AG08396 (cell line): ENCODE measurements at regions not wholly inside any gene's neighbourhood (a gene's known extent, or its start where the extent isn't known, plus 50 kb on each side); places are given as distances from the start of the nearest gene placed in this dataset.
A peak's percentile ranks its signal among the peaks of the same experiment; 100 is the strongest.

Source experiments
- DNase-seq: peaks from one replicate; pipeline ENCODE4 v3.0.0; 2012; ENCODE audit warnings: low spot score, mixed read lengths

DNA sequence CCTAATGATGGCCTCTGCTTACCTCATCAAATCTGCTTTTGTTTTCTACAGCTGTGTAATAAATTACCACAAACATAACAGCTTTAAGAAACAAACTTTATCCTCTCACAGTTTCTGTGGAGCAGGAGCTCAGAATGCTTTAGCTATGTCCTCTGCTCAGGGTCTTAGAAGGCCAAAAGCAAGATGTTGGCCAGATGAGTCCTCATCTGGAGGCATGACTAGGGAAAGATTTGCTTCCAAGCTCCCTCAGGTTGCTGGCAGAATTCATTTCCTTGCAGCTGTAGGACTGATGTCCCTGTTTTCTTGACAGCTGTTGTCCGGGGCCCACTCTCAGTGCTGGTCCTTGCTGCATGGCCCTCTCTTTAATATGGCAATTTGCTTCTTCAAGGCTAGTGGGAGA, 116.7 kb upstream of the PDE5A start:
- no peak for DNase-seq

DNA sequence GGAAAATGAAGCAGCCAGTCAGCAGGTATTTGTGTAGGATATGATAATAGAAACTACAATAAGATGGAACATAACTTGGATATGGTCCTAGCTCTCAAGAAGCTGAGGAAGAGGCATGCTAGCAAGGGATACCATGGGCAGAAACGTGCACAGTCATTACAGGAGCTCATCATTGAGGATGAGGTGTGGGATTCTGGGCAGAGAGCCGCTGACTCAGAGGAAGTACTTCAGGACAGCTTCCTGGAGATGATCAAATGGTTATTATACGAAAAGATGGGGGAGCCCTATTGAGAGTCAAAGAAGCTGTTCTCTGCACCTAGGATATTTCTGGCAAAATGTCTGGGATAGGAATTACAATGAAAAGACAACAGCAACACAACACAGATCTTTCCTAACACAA, 116.0 kb upstream of the PDE5A start:
- DNase-seq = no peak

DNA sequence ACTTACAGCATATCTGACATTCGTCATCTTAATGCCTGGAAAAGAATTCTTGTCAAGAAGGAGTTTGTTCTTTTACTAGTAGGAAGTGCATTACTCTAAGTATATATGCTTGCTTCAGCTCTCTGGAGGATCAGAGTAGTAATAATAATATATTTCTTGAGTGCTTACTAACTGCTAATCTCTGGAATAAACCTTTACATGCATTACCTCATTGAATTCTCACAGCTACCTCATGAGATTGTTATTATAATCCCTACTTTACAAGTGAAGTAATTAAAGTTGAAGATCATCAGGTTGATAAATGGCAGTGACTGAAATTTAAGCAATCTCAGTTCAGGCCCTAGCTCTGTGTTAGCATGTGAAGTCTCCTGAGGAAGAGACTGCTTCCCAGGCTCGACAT, 115.0 kb upstream of the PDE5A start:
- DNase-seq = no peak

DNA sequence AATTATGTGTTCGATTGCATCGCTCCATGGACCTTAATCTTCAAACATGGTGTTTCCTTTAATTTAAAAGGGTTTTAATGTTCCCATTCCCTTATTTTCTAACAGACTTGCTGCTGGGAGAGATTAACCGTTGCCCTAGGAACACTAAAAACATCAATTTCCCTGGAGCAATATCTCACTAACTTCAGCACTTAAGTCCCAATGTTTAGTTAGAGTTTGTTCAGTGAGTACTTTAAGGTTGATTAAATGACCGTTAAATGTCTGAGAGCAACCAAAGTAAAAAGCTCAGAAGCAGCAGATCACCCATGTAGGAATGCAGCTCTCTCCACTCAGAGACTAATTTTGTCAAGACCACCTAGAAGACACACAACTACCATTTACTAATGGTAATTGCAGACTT, 111.2 kb upstream of the PDE5A start:
- DNase-seq = no peak

DNA sequence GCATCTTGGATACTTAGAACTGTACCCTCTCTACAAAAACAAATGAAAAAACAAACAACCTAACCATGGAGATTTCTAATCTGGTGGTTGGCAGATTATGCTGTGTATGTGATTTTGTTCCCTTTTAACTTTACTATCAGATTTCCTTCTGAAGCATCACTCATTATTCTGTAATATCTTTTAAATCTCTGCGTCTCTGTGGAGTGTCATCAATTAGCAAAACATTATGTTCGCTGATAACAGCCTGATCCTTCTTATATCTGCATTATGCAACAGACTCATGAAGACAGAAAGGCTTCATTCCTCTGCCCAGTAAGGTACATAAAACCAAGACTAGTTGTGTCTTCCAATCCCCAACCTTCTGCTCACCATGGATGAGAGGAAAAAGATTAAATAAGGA, 110.3 kb upstream of the PDE5A start:
- no peak for DNase-seq

DNA sequence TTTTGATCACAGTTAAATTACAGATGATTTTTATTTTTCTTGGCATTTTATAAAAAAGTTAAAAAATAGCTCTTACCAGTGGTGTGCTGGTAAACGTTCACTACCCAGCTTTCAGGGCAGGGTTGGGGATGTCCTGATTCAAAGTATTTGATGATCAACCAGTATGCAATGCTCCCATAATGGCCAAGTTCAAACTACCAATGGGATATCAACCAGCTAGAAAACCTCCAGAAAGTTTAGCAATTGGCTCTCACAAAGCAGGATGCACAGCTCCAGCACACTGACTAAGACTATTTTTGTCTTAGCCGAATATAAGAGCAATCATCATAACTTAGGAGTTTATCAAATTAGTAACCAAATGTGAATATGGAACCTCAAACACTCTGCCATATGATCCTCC, 108.0 kb upstream of the PDE5A start:
- DNase-seq = peak; percentile 7

DNA sequence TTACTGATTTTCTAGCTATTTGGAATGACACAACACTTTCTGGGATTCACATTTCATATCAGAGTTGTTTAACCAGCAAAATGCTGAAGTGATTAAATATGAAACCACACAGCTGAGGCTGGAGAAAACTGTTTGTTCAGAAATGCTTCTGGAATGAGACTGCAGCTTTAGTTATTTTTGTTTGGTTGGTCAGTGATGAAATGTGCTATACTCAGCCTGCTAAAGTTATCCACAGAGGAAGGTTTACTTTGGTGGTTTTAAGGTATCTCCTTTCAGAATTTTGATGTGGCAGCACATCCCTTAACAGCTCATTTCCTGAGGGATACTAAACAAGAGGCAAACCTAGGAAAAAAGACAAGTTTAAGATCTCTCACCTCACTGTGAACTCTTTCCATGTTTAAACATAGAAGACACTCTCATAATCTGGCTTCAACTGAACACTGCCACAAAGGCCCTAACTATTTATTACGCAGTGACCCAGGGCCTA, 106.6 kb upstream of the PDE5A start:
- DNase-seq = peak; percentile 50

DNA sequence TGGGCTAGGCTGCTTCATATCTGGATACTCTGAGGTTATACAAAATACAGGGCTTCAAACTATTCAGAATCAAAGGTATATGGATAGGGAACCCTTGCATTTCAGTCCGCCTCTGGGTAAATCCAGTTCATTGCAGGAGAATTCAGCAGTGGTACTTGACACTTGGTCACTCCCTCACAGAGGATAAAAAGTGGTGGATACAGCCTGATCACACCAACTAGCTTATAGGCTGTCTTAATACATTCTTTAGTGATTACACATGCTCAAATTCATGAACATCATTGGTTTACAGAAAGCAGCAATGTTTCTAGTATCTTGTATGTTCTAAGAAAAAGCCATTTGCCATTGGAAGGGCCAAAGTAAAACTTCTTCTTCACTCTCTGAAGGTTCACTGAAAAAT, 104.8 kb upstream of the PDE5A start:
- no peak for DNase-seq

DNA sequence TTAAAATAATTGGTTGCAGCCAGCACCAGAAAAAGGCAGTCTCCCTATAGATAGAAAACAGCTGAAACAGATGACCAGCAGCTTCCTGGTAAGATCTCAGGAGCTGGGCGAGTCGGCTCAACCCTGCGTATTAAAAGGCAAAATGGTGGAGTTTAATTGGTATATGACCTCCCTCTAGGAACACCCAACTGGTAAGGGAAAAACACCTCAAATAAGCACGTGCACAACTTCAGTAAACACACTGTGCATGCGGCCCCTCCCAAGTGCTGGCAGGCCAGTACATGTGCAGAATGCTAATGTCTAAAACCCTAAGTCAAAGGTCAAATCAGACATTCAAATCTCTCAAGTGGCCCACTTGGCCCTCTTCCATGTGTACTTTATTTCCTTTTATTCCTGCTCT, 103.2 kb upstream of the PDE5A start:
- no peak for DNase-seq

DNA sequence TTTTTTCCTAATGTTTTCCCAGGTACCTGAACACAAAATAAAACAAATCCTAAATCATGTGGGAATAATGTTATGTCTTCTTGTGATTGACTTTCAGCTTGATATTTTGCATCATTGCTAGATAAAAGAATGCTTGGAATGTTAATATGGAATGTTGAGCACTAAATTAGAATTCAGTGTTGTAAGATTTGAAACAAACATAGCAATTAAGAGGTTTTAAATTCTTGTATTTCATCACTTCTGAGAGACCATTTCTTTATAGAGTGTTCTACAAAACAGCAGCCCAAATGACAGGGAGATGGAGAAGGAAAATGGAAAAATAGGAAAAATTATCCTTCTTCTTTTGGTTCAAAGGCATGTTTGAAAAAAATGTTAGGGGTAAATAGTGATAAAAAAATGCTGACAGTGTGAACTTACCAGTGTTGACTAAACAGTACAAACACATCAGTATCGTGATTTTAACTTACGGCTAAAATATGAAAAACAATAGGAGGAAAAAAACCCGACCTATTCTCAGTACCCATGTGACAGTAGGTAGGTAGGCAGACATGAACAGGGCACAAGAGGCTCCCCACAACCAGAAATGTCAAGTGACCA, 102.6 kb upstream of the PDE5A start:
- no peak for DNase-seq

DNA sequence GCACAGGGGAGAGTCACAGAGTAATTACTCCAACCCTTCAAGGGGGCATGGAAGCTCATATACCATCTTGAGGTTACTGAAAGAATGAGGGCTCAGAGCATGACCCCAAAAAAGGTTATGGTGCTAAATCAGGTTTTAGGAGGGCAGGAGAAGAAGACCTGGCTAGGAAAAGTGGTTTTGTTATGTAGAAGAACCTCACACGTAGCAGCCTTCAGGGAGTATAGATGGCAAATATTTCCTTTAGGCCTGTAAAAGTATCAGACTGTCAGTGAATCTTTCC, 102.0 kb upstream of the PDE5A start:
- DNase-seq = no peak

DNA sequence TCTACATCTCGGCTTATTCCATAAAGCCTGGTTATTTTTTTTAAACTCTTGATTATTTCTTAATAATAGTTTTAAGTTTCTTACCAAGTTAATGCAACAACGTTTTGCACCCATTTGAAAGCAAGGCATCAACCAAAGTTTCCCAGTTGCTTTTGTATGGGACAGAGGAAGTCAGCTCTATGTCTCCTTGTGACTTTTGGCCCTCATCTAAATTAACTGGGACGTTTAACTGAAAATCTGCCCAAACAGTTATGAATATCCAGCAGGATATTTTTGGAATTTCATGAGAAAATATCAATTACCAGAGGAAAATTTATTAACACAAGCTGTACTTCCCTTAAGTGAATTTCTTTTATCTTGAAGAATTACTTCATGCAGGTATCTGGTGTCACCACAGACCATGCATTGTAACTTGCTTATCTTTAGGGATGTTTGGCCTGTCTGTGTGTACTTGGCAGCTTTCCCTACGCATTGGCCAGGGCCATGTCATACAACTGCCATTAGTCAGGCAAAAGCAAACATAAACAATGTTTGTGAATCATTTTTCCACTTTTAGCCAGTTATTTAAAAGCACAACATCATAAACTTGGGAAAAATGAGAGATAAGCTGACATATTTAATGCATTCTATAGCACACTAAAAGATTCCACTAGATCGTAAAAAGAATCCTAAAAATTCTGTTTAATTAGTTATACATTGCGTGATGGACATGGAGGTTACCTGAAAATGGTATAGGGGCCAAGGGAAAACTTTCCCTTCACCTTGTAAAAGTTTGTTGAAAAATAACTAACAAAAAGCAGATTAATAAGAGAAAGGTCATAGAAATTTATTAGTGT, 101.4 kb upstream of the PDE5A start:
- peak; percentile 46 for DNase-seq

DNA sequence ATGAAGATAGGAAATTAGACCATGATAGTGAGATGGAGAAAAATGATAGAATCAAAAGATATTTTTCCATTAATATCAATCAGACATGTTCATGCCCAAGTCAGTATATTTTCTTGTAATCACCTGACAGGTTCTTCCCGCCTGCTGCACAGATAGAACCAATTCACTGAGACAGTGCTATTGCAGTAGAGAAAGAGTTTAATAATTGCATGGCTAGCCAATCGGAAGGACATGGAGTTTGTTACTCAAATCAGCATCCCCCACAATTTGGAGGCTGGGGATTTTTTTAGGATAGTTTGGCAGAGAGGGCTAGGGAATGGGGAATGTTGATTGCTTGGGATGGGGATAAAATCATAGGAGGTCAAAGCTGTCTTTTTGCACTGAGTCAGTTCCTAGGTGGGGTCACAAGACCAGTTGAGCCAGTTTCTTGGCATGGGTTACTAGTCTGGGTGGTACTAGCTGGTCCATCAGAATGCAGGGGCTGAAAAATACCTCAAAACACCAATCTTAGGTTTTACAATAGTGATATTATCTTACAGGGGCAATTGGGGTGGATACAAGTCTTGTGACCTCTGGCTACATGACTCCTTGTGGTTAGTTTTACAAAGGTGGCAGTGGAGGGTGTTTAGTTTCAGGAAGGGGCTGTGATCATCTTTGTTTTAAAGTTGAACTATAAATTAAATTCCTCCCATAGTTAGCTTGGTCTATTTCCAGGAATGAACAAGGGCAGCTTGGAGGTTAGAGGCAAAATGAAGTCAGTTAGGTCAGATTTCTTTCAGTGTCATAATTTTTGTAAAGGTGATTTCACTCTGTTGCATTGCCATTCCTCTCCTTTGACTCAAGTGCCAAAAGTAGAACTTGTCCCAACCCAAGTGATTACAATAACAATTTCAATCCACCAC, 100.3 kb upstream of the PDE5A start:
- no peak for DNase-seq

DNA sequence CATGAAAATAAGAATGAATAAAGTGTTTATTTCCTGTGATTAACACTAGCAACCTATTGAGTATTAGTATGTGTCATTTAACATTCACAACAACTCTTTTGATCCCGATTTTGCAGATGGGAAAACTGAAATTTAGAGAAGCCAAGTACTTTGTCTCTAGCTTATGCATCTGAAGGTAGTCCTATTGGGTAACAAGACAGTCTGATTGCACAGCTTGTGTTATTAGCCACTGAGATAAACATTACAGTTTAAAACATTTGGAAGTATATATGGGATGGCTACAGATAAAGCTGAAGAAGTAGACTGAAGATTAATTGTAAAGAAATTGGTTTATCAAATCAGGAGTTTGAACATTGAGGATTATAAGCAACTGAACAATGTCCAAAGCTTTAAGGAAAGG, 99.6 kb upstream of the PDE5A start:
- no peak for DNase-seq

DNA sequence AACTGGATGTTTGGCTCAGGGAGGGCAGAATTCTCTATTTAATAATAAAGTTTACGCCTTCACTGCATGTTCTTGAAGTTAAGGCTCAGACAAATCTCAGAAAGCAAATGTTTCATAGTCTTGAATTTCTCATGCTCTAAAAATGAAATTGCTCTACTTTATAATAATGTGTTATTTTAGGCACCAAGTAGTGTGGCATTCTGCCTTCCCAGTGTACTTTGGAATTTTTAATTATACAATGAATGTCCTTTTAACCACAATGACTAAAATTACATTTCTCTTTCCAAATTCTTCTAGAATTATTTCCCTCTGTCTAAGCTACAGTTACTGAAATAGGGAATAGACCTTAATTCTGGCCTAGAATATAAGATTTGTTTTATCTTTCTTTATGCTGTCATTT, 97.9 kb upstream of the PDE5A start:
- DNase-seq = no peak

DNA sequence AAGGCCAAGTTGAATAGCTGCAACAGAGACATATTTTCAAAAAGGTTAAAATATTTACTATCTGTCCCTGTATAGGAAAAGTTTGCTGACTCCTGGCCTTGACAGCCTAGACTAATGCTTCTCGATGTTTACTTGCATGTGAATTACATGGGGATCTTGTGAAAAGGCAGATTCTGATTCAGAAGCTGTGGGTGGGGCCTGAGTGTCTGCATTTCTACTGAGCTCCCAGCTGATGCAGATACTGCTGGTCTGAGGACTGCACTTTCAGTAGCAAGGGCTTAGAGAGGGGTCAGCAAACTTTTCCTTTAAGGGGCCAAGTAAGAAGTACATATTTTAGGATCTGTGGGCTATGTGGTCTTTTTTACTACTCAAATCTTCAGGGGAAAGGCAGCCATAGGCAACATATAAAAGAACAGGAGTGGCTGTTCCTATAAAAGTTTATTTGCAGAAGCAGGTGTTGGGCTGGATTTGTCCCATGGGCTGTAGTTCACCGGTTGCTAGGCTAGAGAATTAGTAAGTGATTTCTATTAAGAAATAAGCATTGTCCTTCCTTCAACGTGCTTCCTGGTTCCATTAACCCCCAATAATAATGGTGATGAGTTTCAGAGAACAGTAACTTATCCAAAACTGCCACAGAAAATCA, 97.2 kb upstream of the PDE5A start:
- no peak for DNase-seq

DNA sequence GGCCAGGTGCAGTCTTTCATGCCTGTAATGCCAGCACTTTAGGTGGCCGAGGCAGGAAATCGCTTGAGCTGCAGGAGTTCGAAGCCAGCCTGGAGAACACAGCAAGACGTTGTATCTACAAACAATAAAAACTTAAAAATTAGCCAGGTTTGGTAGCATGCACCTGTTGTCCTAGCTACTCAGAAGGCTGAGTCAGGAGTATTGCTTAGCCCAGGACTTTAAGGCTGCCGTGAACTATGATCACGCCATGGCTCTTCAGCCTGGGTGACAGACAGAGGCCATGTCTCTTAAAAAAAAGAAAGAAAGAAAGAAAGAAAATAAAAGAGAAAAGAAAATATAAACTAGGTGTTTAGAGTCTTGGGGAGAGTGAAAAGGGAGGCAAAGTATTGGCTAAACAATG, 96.4 kb upstream of the PDE5A start:
- DNase-seq = no peak

DNA sequence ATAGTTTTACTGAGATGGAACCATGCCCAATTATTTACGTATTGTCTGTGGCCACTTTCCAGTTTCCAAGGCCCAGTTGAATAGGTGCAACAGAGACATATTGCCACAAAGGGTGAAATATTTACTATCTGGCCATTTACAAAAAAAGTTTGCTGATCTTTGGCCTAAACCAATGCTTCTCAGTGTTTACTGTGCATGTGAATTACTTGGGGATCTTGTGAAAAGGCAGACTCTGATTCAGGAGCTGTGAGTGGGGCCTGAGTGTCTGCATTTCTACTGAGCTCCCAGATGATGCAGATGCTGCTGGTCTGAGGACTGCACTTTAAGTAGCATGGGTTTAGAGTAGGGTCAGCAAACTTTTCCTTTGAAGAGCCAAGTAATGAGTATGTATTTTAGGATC, 94.1 kb upstream of the PDE5A start:
- DNase-seq = no peak

DNA sequence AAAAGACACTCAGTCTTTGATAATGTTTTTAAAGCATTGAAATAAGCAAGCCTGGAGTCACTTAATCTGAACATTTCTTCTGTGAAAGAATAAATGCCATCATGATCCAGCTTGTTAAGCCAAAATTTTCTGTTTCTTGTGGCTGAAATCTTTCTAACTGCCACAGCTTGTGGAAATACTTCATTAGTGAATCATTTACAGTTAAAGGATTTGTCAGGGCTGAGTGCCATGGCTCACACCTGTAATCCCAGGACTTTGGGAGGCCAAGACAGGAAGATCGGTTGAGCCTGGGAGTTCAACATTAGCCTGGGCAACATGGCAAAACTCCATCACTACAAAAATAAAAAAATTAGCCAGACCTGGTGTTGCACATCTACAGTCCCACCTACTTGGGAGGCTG, 93.3 kb upstream of the PDE5A start:
- no peak for DNase-seq

DNA sequence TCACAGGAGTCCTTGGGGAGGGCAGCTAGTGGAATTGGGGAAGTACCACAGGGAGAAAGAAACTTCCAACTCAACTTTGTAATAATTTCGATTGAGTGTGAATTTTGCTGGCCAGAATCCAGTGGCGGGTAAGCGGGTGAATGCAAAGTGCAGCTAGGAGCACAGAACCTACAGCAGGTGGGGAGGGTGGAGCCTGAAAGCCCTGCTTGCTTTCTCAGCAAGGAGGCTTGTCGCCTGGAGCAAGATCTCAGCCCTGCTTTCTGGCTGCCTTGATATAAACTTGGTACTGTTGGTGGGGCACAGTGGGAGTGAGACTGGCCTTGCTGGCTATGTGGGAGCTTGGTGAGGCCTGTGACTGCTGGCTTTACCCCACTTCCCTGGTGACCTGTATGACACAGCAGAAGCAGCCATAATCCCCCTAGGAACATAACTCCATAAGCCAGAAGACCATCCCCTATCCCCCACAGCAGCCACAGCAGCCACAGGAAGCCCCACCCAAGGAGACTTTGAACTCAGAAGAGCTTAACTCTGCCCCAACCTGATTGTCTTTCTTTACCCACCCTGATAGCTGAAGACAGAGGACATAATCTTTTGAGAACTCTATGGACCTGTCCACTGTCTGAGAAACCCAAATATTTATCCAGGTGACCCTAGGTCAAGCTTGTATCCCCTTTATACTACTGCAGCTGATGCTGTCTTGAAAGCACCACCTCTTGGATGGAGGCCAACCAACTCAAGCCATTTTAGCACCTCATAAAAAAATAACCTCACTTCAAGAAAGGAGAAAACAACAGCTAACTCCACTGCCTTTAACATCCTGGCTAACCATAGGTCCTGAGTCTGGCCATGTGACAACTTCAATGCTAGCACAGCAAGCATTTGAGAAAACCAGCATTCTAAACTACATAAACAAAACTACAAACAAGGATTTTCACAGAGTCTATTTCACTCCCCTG, 87.2 kb upstream of the PDE5A start:
- no peak for DNase-seq

DNA sequence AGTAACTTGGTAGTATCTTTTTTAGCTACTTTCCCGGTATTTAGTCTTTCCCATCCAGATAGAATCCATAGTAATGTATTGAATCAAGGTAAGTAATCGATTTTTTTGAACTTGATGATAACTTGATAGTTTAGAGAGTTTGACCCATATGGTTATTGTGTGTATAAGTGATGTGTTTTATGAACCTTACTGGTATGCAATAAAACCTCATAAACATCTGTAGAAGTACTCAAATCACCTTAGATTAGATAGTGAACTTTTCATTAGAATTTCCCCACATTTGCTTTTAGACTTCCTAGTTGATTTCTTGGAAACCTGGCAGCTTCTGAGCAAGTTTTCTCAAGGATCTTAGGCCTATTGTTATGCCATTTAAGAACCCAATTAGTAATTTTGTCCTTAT, 80.8 kb upstream of the PDE5A start:
- no peak for DNase-seq
